Endothelial cell of umbilical vein (primary cell): ENCODE measurements at regions not wholly inside any gene's neighbourhood (a gene's known extent, or its start where the extent isn't known, plus 50 kb on each side); places are given as distances from the start of the nearest gene placed in this dataset.

ENCODE experiments used
- BruUV-seq: library from RNA; stranded (reverse); fragments of 400-500 nt; replicated peaks from 2 replicates; lab custom pipeline; 2021; lab: Mats Ljungman, UMichigan
- CTCF ChIA-PET: fragments of 300-600, 350-600 bp; sonication (Branson Sonifier 250); formaldehyde crosslinking; loops from one replicate; lab custom pipeline; 2021; ENCODE audit warnings: antibody characterized with exemption, inconsistent platforms; lab: Charles Lee
- POLR2A ChIA-PET: fragments of 300-600, 350-600 bp; sonication (Branson Sonifier 250); formaldehyde crosslinking; loops from one replicate; lab custom pipeline; 2021; ENCODE audit warnings: antibody characterized with exemption, inconsistent platforms; lab: Charles Lee
- DNase-seq: peaks from one replicate; pipeline ENCODE4 v3.0.0-alpha.2; 2011; ENCODE audit warnings: low read depth, low spot score
- FAIRE-seq: peaks from 2 replicates; lab custom pipeline; 2011; peaks lifted over from hg19 to GRCh38; lab: Jason Lieb, UNC
- H2AFZ ChIP-seq: 2 replicates; pipeline ENCODE4 v1.6.0; 2012; ENCODE audit warnings: low read depth, low read length, control low read depth, inconsistent platforms
- H3K27ac ChIP-seq: 2 replicates; pipeline ENCODE4 v1.5.1; 2011; ENCODE audit warnings: low read depth, mild to moderate bottlenecking, control low read depth, low read length, moderate library complexity; ENCODE audit not compliant: insufficient read depth
- H3K27me3 ChIP-seq, 2 experiments: 2 replicates each; pipeline versions ENCODE4 v1.6.0 to v1.6.1; 2011; ENCODE audit warnings: low read length in 2 of 2, mixed read lengths in 1 of 2; ENCODE audit not compliant: control insufficient read depth in 2 of 2, insufficient read depth in 2 of 2
- H3K36me3 ChIP-seq, 2 experiments: 2 replicates in 1 of 2; 3 replicates in 1 of 2; pipeline ENCODE4 v1.5.1; 2011; ENCODE audit warnings: low read length in 2 of 2, mild to moderate bottlenecking in 1 of 2, moderate library complexity in 1 of 2; ENCODE audit not compliant: control insufficient read depth in 2 of 2, insufficient read depth in 2 of 2; ENCODE audit errors: extremely low read depth in 1 of 2
- H3K4me1 ChIP-seq: 3 replicates; pipeline ENCODE4 v1.5.1; 2011; ENCODE audit warnings: mild to moderate bottlenecking, low read length; ENCODE audit not compliant: control insufficient read depth, insufficient read depth; ENCODE audit errors: extremely low read depth
- H3K4me2 ChIP-seq: 2 replicates; pipeline ENCODE4 v1.6.1; 2011; ENCODE audit warnings: low read length, control low read depth, mixed read lengths; ENCODE audit not compliant: insufficient read depth
- H3K4me3 ChIP-seq, 3 experiments: fragments of 200-600 bp in 1 of 3; sonication (generic), shearing (Covaris generic) in 1 of 3; replicated peaks in 1 of 3; 2 replicates each; pipeline ENCODE4 v1.5.1; 2011 to 2016; ENCODE audit warnings: control low read depth in 3 of 3, low read length in 3 of 3, mild to moderate bottlenecking in 2 of 3, inconsistent platforms in 1 of 3, low read depth in 1 of 3, moderate library complexity in 1 of 3; ENCODE audit not compliant: insufficient read depth in 1 of 3
- H3K79me2 ChIP-seq: 2 replicates; pipeline ENCODE4 v1.6.0; 2012; ENCODE audit warnings: low read length, inconsistent platforms; ENCODE audit not compliant: control insufficient read depth, insufficient read depth
- H3K9ac ChIP-seq: replicated peaks from 2 replicates; pipeline ENCODE3; 2011; ENCODE audit warnings: low read length, control low read depth; ENCODE audit not compliant: insufficient read depth; ENCODE audit errors: extremely low read depth
- H3K9me1 ChIP-seq: replicated peaks from 3 replicates; pipeline ENCODE4 v1.6.0; 2011; ENCODE audit warnings: mild to moderate bottlenecking, low read length; ENCODE audit not compliant: control insufficient read depth, insufficient read depth; ENCODE audit errors: extremely low read depth
- H3K9me3 ChIP-seq: replicated peaks from 2 replicates; pipeline ENCODE4 v1.5.1; 2012; ENCODE audit warnings: low read length, inconsistent platforms; ENCODE audit not compliant: control insufficient read depth, insufficient read depth
- H4K20me1 ChIP-seq: replicated peaks from 2 replicates; pipeline ENCODE3; 2011; ENCODE audit warnings: mild to moderate bottlenecking, low read length; ENCODE audit not compliant: control insufficient read depth, insufficient read depth; ENCODE audit errors: extremely low read depth
- CTCF ChIP-seq, 2 donors: IDR thresholded peaks; 1 replicate in 1 of 2; 2 replicates in 1 of 2; pipeline ENCODE4 v1.5.1; 2011; ENCODE audit warnings: low read length in 2 of 2, mild to moderate bottlenecking in 2 of 2, moderate library complexity in 2 of 2, control low read depth in 1 of 2, inconsistent platforms in 1 of 2, low read depth in 1 of 2; ENCODE audit not compliant: insufficient read depth in 1 of 2; ENCODE audit errors: extremely low read depth in 1 of 2
- EZH2 ChIP-seq: IDR thresholded peaks from 2 replicates; pipeline ENCODE4 v1.6.1; 2012; ENCODE audit warnings: borderline replicate concordance, low read depth, mild to moderate bottlenecking, moderate library complexity, low read length, inconsistent platforms; ENCODE audit not compliant: severe bottlenecking
- FOS ChIP-seq: IDR thresholded peaks from 2 replicates; pipeline ENCODE4 v1.6.1; 2011; ENCODE audit warnings: mild to moderate bottlenecking, low read length, moderate library complexity, borderline replicate concordance; ENCODE audit not compliant: insufficient read depth
- GATA2 ChIP-seq: IDR thresholded peaks from 2 replicates; pipeline ENCODE4 v1.7.0; 2011; ENCODE audit warnings: low read depth, mild to moderate bottlenecking, moderate library complexity, mixed read lengths, low read length; ENCODE audit not compliant: insufficient read length, insufficient read depth
- JUN ChIP-seq: IDR thresholded peaks from 2 replicates; pipeline ENCODE4 v1.6.1; 2011; ENCODE audit warnings: borderline replicate concordance, low read depth; ENCODE audit not compliant: insufficient read length, insufficient read depth
- MAX ChIP-seq: IDR thresholded peaks from 2 replicates; pipeline ENCODE4 v1.6.1; 2011; ENCODE audit not compliant: insufficient read depth, insufficient read length
- MYC ChIP-seq: IDR thresholded peaks from one replicate; pipeline ENCODE4 v1.6.1; 2011; ENCODE audit warnings: mild to moderate bottlenecking, low read depth, low read length
- POLR2A ChIP-seq: IDR thresholded peaks from 2 replicates; pipeline ENCODE4 v1.6.1; 2012; ENCODE audit warnings: low read depth, mild to moderate bottlenecking, control low read depth, low read length
- POLR2AphosphoS5 ChIP-seq: IDR thresholded peaks from 2 replicates; pipeline ENCODE4 v1.6.1; 2012; ENCODE audit warnings: low read depth, mild to moderate bottlenecking, control low read depth, low read length, moderate library complexity; ENCODE audit not compliant: insufficient read depth
- dilution Hi-C: fragments of 300-500 bp; cut with MboI; formaldehyde crosslinking; loops from one replicate; pipeline ENCODE4 v1.15.0; 2019; ENCODE audit warnings: low sequenced_read_pairs; ENCODE audit not compliant: extremely low pct_ligation_motif_present
- intact Hi-C: fragments of 100-400 bp; cut with micrococcal nuclease; formaldehyde crosslinking; loops from one replicate; pipeline ENCODE4 v1.10.0; 2022

- BruUV-seq: no TSS peak
- Histone ChIP-seq H3K36me3 (no peaks in the 10 kb centered on the region), H3K9ac (no peak overlapping the region), H3K27me3 (no peaks in the 10 kb centered on the region), H3K9me3 (no peaks in the 10 kb centered on the region), H3K4me3 (no peak overlapping the region), H3K79me2 (no peaks in the 10 kb centered on the region), H3K4me1 (no peaks in the 10 kb centered on the region), H2AFZ (no peak overlapping the region), H4K20me1 (no peaks in the 10 kb centered on the region), H3K9me1 (no peaks in the 10 kb centered on the region), H3K4me2 (no peak overlapping the region), H3K27ac (no peak overlapping the region)
- DNase-seq: no peak
- TF ChIP-seq POLR2AphosphoS5 (no peak), JUN (no peak), CTCF (IDR thresholded peaks at IDR 0.05; ENCODE audit: extremely low read depth in 1 of 2, insufficient read depth in 1 of 2, low read depth in 1 of 2, low read length in 2 of 2) (no peak), EZH2 (no peak), MYC (no peak), GATA2 (no peak), FOS (no peak), POLR2A (no peak), MAX (no peak)
- intact Hi-C loops: no loop called here
- FAIRE-seq: no peak
- ChIA-PET CTCF (interaction anchor here (1.3 kb wide), 1 partner anchor 16 kb away, joined by 3 read pairs; no protein-coding TSS in a partner anchor), POLR2A (interaction anchor here (0.6 kb wide), 1 partner anchor 742 kb away, joined by 3 read pairs; no protein-coding TSS in a partner anchor)
- dilution Hi-C loops: no loop called here
Observed at GRCh38 chr15:95346721-95347475, 983.6 kb upstream of the NR2F2 start.
